Vagina (tissue), 2 donors: ENCODE measurements at regions not wholly inside any gene's neighbourhood (a gene's known extent, or its start where the extent isn't known, plus 50 kb on each side); places are given as distances from the start of the nearest gene placed in this dataset.

Experiments used
- DNase-seq, 2 donors: peaks; one replicate each; pipeline ENCODE4 v3.0.0-alpha.2; 2017; ENCODE audit errors: extremely low spot score in 2 of 2
- H3K27ac ChIP-seq: fragments of 200-600 bp; sonication (generic); one replicate; pipeline ENCODE4 v1.5.1; 2019
- H3K27me3 ChIP-seq: fragments of 200-600 bp; sonication (generic); one replicate; pipeline ENCODE4 v1.5.1; 2019
- H3K36me3 ChIP-seq, 2 donors: fragments of 200-600 bp; sonication (generic); one replicate each; pipeline ENCODE4 v1.5.1; 2017 to 2019
- H3K4me1 ChIP-seq: fragments of 200-600 bp; sonication (generic); one replicate; pipeline ENCODE4 v1.5.1; 2019
- H3K4me3 ChIP-seq, 2 donors: fragments of 200-600 bp; sonication (generic); 1 replicate in 1 of 2; 2 replicates in 1 of 2; pipeline ENCODE4 v1.5.1; 2016 to 2019
- H3K9me3 ChIP-seq: fragments of 200-600 bp; sonication (generic); one replicate; pipeline ENCODE4 v1.5.1; 2019
- CTCF ChIP-seq, 3 experiments: fragments of 450-650 bp in 2 of 3; fragments of 200-600 bp in 1 of 3; sonication (generic) in 1 of 3; IDR thresholded peaks; one replicate each; pipeline ENCODE4 v1.5.1; 2017 to 2019; ENCODE audit warnings: antibody characterized with exemption in 3 of 3, mild to moderate bottlenecking in 2 of 3, moderate library complexity in 2 of 3
- POLR2A ChIP-seq, 2 donors: fragments of 450-650 bp; IDR thresholded peaks; one replicate each; pipeline ENCODE4 v1.6.1; 2017; ENCODE audit warnings: antibody characterized with exemption in 2 of 2, mild to moderate bottlenecking in 2 of 2, moderate library complexity in 2 of 2
- POLR2AphosphoS5 ChIP-seq, 2 donors: sonication (generic); formaldehyde crosslinking; IDR thresholded peaks; one replicate each; pipeline ENCODE4 v1.9.0; 2017; ENCODE audit warnings: antibody characterized with exemption in 2 of 2, mild to moderate bottlenecking in 2 of 2, low read depth in 1 of 2; ENCODE audit not compliant: insufficient read depth in 1 of 2
- intact Hi-C: fragments of 100-400 bp; cut with DNase I; formaldehyde crosslinking; loops from one replicate; pipeline ENCODE4 v1.15.1; 2023

DNA sequence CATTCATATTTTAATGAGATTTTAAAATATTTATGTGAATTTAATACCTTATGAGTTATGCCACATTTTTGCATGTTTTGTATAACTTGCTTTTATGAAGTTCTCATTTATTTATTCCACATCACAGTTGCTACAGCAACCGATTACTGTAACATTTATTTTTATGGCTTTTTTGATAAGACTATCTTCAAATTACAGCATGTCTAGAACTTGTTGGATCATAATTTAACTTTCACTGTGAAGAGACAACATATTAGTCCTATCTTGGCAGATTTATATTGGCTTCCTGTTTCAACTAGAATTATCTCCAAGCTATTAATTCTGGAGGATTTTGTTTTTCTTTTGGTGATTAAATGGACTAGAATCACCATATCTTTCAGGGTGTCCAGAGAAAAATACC is 793.7 kb upstream of the SLITRK5 start:
- no peak for TF ChIP-seq POLR2A (IDR thresholded peaks at IDR 0.05)
- no peak for TF ChIP-seq POLR2AphosphoS5 (IDR thresholded peaks at IDR 0.05; ENCODE audit: insufficient read depth in 1 of 2, low read depth in 1 of 2)
- TF ChIP-seq CTCF (IDR thresholded peaks at IDR 0.05) = no peak
- H3K9me3 ChIP-seq = no peaks in the 10 kb centered on the region
- no peaks in the 10 kb centered on the region for H3K27me3 ChIP-seq

DNA sequence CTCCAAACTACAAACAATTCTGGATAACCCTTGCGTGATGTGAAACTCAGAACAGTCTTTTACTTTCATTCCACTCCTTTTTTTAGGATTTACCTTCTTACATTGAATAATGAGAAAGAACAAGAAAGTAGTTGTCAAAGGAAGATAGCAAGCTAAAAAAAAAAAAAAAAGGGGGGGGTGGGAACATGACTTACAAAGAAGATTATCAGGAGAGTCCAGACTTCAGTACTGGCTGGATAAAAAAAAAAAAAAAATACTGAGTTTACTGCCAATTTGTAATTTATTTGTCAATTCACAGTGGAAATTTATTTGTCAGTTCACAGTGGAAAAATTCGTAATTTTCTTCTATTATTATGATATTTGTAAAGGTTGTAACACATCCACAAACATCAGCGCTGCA is 792.4 kb upstream of the SLITRK5 start:
- H3K9me3 ChIP-seq = no peaks in the 10 kb centered on the region
- intact Hi-C loops = no loop called here
- DNase-seq = no peak

More for the DNA sequence above, 793.7 kb upstream of the SLITRK5 start:
- Histone ChIP-seq H3K27ac (no peak overlapping the region), H3K4me1 (no peaks in the 10 kb centered on the region), H3K36me3 (no peaks in the 10 kb centered on the region), H3K4me3 (no peak overlapping the region)
- DNase-seq = no peak
- intact Hi-C loops = no loop called here

DNA sequence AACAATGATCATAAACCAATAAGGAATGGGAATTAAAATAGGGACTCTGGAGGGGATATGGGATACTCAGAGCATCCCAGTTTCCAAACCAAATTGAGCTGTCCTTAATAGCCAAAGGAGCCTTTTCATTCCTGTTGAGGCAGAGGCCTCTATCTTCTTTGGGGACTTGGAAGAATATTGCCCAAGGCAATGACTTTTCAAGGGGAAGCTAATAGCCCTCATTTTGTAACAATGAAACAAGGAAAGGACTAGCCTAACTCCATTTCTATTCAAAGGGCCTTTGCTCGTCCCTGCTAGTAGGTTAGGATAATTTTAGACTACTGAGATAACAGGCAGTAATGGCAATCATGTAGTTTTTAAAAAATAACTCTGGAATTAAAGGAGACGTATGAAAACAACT is 789.8 kb upstream of the SLITRK5 start:
- DNase-seq = no peak
- no peak overlapping the region for H3K27ac ChIP-seq
- intact Hi-C loops = no loop called here

More for the DNA sequence above, 792.4 kb upstream of the SLITRK5 start:
- no peaks in the 10 kb centered on the region for H3K36me3 ChIP-seq
- H3K4me3 ChIP-seq = no peak overlapping the region
- no peaks in the 10 kb centered on the region for H3K4me1 ChIP-seq
- no peaks in the 10 kb centered on the region for H3K27me3 ChIP-seq
- H3K27ac ChIP-seq = no peak overlapping the region
- no peak for TF ChIP-seq CTCF (IDR thresholded peaks at IDR 0.05)

GRCh38 chr13:86882107-86882506 is 789.1 kb upstream of the SLITRK5 start:
- Histone ChIP-seq H3K27me3 (no peaks in the 10 kb centered on the region), H3K4me1 (no peaks in the 10 kb centered on the region), H3K27ac (no peak overlapping the region), H3K36me3 (no peaks in the 10 kb centered on the region), H3K4me3 (no peak overlapping the region), H3K9me3 (no peaks in the 10 kb centered on the region)
- TF ChIP-seq POLR2A (IDR thresholded peaks at IDR 0.05) (no peak), POLR2AphosphoS5 (IDR thresholded peaks at IDR 0.05; ENCODE audit: insufficient read depth in 1 of 2, low read depth in 1 of 2) (no peak), CTCF (IDR thresholded peaks at IDR 0.05) (no peak)
- intact Hi-C loops = no loop called here
- no peak for DNase-seq

More for the DNA sequence above, 789.8 kb upstream of the SLITRK5 start:
- Histone ChIP-seq H3K27me3 (no peaks in the 10 kb centered on the region), H3K36me3 (no peaks in the 10 kb centered on the region), H3K4me1 (no peaks in the 10 kb centered on the region), H3K4me3 (no peak overlapping the region), H3K9me3 (no peaks in the 10 kb centered on the region)
- no peak for TF ChIP-seq CTCF (IDR thresholded peaks at IDR 0.05)
- TF ChIP-seq POLR2AphosphoS5 (IDR thresholded peaks at IDR 0.05; ENCODE audit: insufficient read depth in 1 of 2, low read depth in 1 of 2) = no peak
- TF ChIP-seq POLR2A (IDR thresholded peaks at IDR 0.05) = no peak

GRCh38 chr13:86882835-86883234 is 788.3 kb upstream of the SLITRK5 start:
- TF ChIP-seq POLR2A (IDR thresholded peaks at IDR 0.05) = no peak
- no peak for TF ChIP-seq POLR2AphosphoS5 (IDR thresholded peaks at IDR 0.05; ENCODE audit: insufficient read depth in 1 of 2, low read depth in 1 of 2)
- no peak for TF ChIP-seq CTCF (IDR thresholded peaks at IDR 0.05)
- Histone ChIP-seq H3K9me3 (no peaks in the 10 kb centered on the region), H3K27me3 (no peaks in the 10 kb centered on the region), H3K27ac (no peak overlapping the region), H3K4me1 (no peaks in the 10 kb centered on the region), H3K4me3 (no peak overlapping the region), H3K36me3 (no peaks in the 10 kb centered on the region)
- DNase-seq = no peak
- intact Hi-C loops = no loop called here
